ENCODE measurements at regions not wholly inside any gene's neighbourhood (a gene's known extent, or its start where the extent isn't known, plus 50 kb on each side); places are given as distances from the start of the nearest gene placed in this dataset.

- no peaks in the 10 kb centered on the region for H3K4me1 ChIP-seq (ENCODE audit: control insufficient read depth, insufficient read depth, low read length)
- DNase-seq (ENCODE audit: low read depth), result no peak
- H3K9me3 ChIP-seq (ENCODE audit: control insufficient read depth, low read length), result peaks cover 6% of the 10 kb centered on the region
- no peak overlapping the region for H3K9ac ChIP-seq (ENCODE audit: low read length)
- H3K36me3 ChIP-seq (ENCODE audit: control insufficient read depth, insufficient read depth, low read length, severe bottlenecking), result no peaks in the 10 kb centered on the region
- no peaks in the 10 kb centered on the region for H3K27me3 ChIP-seq (replicated peaks; ENCODE audit: control insufficient read depth, insufficient read depth, low read length)
- no peak overlapping the region for H3K4me3 ChIP-seq (ENCODE audit: low read length)
Measured at GRCh38 chr16:82358161-82358560, 188.1 kb upstream of the MPHOSPH6 start.

DNA sequence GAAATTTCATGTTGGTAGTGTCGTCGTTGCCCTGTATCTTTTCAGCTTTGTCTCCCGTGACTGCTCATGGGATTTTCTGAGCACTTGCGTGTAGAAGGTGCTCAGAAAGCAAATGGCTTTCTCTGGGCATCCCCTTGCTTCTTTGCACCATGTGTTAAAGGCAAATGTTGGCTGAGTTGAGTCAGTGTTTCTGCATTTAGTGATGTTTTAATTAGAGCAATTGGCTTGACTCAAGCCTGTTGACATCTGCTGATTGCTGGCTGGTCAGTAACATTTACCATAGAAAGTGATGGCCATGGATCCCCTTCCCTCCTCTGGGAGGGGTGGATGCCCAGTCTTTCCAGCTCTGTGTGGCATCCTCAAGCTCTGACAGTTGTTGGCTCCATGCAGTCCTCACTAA, 187.2 kb upstream of the MPHOSPH6 start:
- no peak for DNase-seq (ENCODE audit: low read depth)
- peaks cover 6% of the 10 kb centered on the region for H3K9me3 ChIP-seq (ENCODE audit: control insufficient read depth, low read length)
- no peaks in the 10 kb centered on the region for H3K27me3 ChIP-seq (replicated peaks; ENCODE audit: control insufficient read depth, insufficient read depth, low read length)
- no peak overlapping the region for H3K4me3 ChIP-seq (ENCODE audit: low read length)
- H3K36me3 ChIP-seq (ENCODE audit: control insufficient read depth, insufficient read depth, low read length, severe bottlenecking), result no peaks in the 10 kb centered on the region
- H3K9ac ChIP-seq (ENCODE audit: low read length), result no peak overlapping the region
- H3K4me1 ChIP-seq (ENCODE audit: control insufficient read depth, insufficient read depth, low read length), result no peaks in the 10 kb centered on the region

DNA sequence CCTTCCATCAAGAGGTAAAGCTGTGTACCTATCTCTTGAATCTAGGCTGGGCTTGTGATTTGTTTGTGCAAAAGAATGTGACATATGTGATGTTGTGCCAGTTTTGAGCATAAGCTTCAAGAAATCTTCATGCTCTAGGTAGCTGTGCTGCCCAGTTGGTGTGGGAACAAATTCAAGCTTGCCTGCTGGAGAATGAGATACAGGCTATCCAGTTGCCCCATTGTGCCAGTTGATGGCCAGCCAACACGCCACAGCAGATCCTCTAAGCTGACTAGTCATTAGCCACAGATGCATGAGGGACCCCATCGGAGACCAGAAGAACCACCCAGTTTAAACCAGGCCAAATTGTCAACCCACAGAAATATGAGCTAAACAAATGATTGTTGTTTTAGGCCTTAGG, 180.5 kb upstream of the MPHOSPH6 start:
- Histone ChIP-seq H3K4me3 (ENCODE audit: low read length) (no peak overlapping the region), H3K36me3 (ENCODE audit: control insufficient read depth, insufficient read depth, low read length, severe bottlenecking) (no peaks in the 10 kb centered on the region), H3K9me3 (ENCODE audit: control insufficient read depth, low read length) (peaks cover 6% of the 10 kb centered on the region), H3K27me3 (replicated peaks; ENCODE audit: control insufficient read depth, insufficient read depth, low read length) (peaks cover 6% of the 10 kb centered on the region), H3K4me1 (ENCODE audit: control insufficient read depth, insufficient read depth, low read length) (no peaks in the 10 kb centered on the region), H3K9ac (ENCODE audit: low read length) (no peak overlapping the region)
- no peak for DNase-seq (ENCODE audit: low read depth)

- no peak overlapping the region for H3K9ac ChIP-seq (ENCODE audit: low read length)
- no peaks in the 10 kb centered on the region for H3K9me3 ChIP-seq (ENCODE audit: control insufficient read depth, low read length)
- DNase-seq (ENCODE audit: low read depth), result no peak
- H3K27me3 ChIP-seq (replicated peaks; ENCODE audit: control insufficient read depth, insufficient read depth, low read length), result peaks cover 6% of the 10 kb centered on the region
- H3K36me3 ChIP-seq (ENCODE audit: control insufficient read depth, insufficient read depth, low read length, severe bottlenecking), result no peaks in the 10 kb centered on the region
- no peaks in the 10 kb centered on the region for H3K4me1 ChIP-seq (ENCODE audit: control insufficient read depth, insufficient read depth, low read length)
- no peak overlapping the region for H3K4me3 ChIP-seq (ENCODE audit: low read length)
Measured at GRCh38 chr16:82345318-82345717, 175.3 kb upstream of the MPHOSPH6 start.

- peaks cover 6% of the 10 kb centered on the region for H3K27me3 ChIP-seq (replicated peaks; ENCODE audit: control insufficient read depth, insufficient read depth, low read length)
Measured at GRCh38 chr16:82344157-82344556, 174.1 kb upstream of the MPHOSPH6 start.

GRCh38 chr16:82341146-82341669, 171.2 kb upstream of the MPHOSPH6 start:
- Histone ChIP-seq H3K36me3 (ENCODE audit: control insufficient read depth, insufficient read depth, low read length, severe bottlenecking) (no peaks in the 10 kb centered on the region), H3K9ac (ENCODE audit: low read length) (no peak overlapping the region), H3K4me3 (ENCODE audit: low read length) (no peak overlapping the region), H3K4me1 (ENCODE audit: control insufficient read depth, insufficient read depth, low read length) (no peaks in the 10 kb centered on the region), H3K9me3 (ENCODE audit: control insufficient read depth, low read length) (no peaks in the 10 kb centered on the region), H3K27me3 (replicated peaks; ENCODE audit: control insufficient read depth, insufficient read depth, low read length) (no peaks in the 10 kb centered on the region)
- no peak for DNase-seq (ENCODE audit: low read depth)

More at GRCh38 chr16:82344157-82344556, 174.1 kb upstream of the MPHOSPH6 start:
- Histone ChIP-seq H3K9ac (ENCODE audit: low read length) (no peak overlapping the region), H3K36me3 (ENCODE audit: control insufficient read depth, insufficient read depth, low read length, severe bottlenecking) (no peaks in the 10 kb centered on the region), H3K4me1 (ENCODE audit: control insufficient read depth, insufficient read depth, low read length) (no peaks in the 10 kb centered on the region), H3K4me3 (ENCODE audit: low read length) (no peak overlapping the region), H3K9me3 (ENCODE audit: control insufficient read depth, low read length) (no peaks in the 10 kb centered on the region)
- no peak for DNase-seq (ENCODE audit: low read depth)

- H3K9ac ChIP-seq (ENCODE audit: low read length), result no peak overlapping the region
- no peak for DNase-seq (ENCODE audit: low read depth)
- H3K4me1 ChIP-seq (ENCODE audit: control insufficient read depth, insufficient read depth, low read length), result no peaks in the 10 kb centered on the region
- no peaks in the 10 kb centered on the region for H3K27me3 ChIP-seq (replicated peaks; ENCODE audit: control insufficient read depth, insufficient read depth, low read length)
- no peaks in the 10 kb centered on the region for H3K9me3 ChIP-seq (ENCODE audit: control insufficient read depth, low read length)
- H3K4me3 ChIP-seq (ENCODE audit: low read length), result no peak overlapping the region
- no peaks in the 10 kb centered on the region for H3K36me3 ChIP-seq (ENCODE audit: control insufficient read depth, insufficient read depth, low read length, severe bottlenecking)
Measured at GRCh38 chr16:82340531-82340930, 170.5 kb upstream of the MPHOSPH6 start.

- Histone ChIP-seq H3K4me1 (ENCODE audit: control insufficient read depth, insufficient read depth, low read length) (no peaks in the 10 kb centered on the region), H3K9me3 (ENCODE audit: control insufficient read depth, low read length) (no peaks in the 10 kb centered on the region), H3K36me3 (ENCODE audit: control insufficient read depth, insufficient read depth, low read length, severe bottlenecking) (no peaks in the 10 kb centered on the region), H3K27me3 (replicated peaks; ENCODE audit: control insufficient read depth, insufficient read depth, low read length) (no peaks in the 10 kb centered on the region), H3K9ac (ENCODE audit: low read length) (no peak overlapping the region), H3K4me3 (ENCODE audit: low read length) (no peak overlapping the region)
- DNase-seq (ENCODE audit: low read depth), result no peak
Measured at GRCh38 chr16:82337355-82337754, 167.3 kb upstream of the MPHOSPH6 start.

- Histone ChIP-seq H3K9ac (ENCODE audit: low read length) (no peak overlapping the region), H3K36me3 (ENCODE audit: control insufficient read depth, insufficient read depth, low read length, severe bottlenecking) (no peaks in the 10 kb centered on the region), H3K4me3 (ENCODE audit: low read length) (no peak overlapping the region), H3K4me1 (ENCODE audit: control insufficient read depth, insufficient read depth, low read length) (no peaks in the 10 kb centered on the region), H3K27me3 (replicated peaks; ENCODE audit: control insufficient read depth, insufficient read depth, low read length) (no peaks in the 10 kb centered on the region), H3K9me3 (ENCODE audit: control insufficient read depth, low read length) (no peaks in the 10 kb centered on the region)
- DNase-seq (ENCODE audit: low read depth), result no peak
Measured at GRCh38 chr16:82331974-82332750, 162.1 kb upstream of the MPHOSPH6 start.

DNA sequence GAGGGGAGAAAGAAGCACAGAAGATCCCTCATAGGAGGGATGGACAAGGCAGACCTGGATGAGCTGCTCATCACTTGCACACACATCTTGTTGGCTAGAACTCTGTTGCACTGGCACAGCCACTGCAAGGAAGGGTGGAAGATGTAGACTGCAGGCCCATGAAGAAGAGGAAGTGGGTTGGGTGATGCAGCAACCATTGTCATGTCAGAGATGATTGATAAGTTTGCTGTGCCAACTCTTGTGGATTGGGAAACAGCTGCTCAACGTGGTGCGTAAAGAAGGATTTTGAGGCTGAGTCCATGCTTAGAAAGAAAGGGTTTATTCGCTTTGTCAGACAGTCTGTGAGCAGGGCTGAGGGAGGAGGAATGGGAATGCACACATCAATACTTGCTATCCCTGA, 161.4 kb upstream of the MPHOSPH6 start:
- no peak overlapping the region for H3K9ac ChIP-seq (ENCODE audit: low read length)
- no peaks in the 10 kb centered on the region for H3K4me1 ChIP-seq (ENCODE audit: control insufficient read depth, insufficient read depth, low read length)
- no peaks in the 10 kb centered on the region for H3K36me3 ChIP-seq (ENCODE audit: control insufficient read depth, insufficient read depth, low read length, severe bottlenecking)
- no peak for DNase-seq (ENCODE audit: low read depth)
- no peaks in the 10 kb centered on the region for H3K9me3 ChIP-seq (ENCODE audit: control insufficient read depth, low read length)
- H3K4me3 ChIP-seq (ENCODE audit: low read length), result no peak overlapping the region
- H3K27me3 ChIP-seq (replicated peaks; ENCODE audit: control insufficient read depth, insufficient read depth, low read length), result no peaks in the 10 kb centered on the region

- no peaks in the 10 kb centered on the region for H3K36me3 ChIP-seq (ENCODE audit: control insufficient read depth, insufficient read depth, low read length, severe bottlenecking)
- no peak overlapping the region for H3K4me3 ChIP-seq (ENCODE audit: low read length)
- no peak overlapping the region for H3K9ac ChIP-seq (ENCODE audit: low read length)
- no peak for DNase-seq (ENCODE audit: low read depth)
- H3K4me1 ChIP-seq (ENCODE audit: control insufficient read depth, insufficient read depth, low read length), result no peaks in the 10 kb centered on the region
- H3K27me3 ChIP-seq (replicated peaks; ENCODE audit: control insufficient read depth, insufficient read depth, low read length), result no peaks in the 10 kb centered on the region
- H3K9me3 ChIP-seq (ENCODE audit: control insufficient read depth, low read length), result no peaks in the 10 kb centered on the region
Measured at GRCh38 chr16:82329504-82330192, 159.6 kb upstream of the MPHOSPH6 start.

Measured in adipocyte (in vitro differentiated cells).